ENCODE measurements at regions not wholly inside any gene's neighbourhood (a gene's known extent, or its start where the extent isn't known, plus 50 kb on each side); places are given as distances from the start of the nearest gene placed in this dataset.

DNA sequence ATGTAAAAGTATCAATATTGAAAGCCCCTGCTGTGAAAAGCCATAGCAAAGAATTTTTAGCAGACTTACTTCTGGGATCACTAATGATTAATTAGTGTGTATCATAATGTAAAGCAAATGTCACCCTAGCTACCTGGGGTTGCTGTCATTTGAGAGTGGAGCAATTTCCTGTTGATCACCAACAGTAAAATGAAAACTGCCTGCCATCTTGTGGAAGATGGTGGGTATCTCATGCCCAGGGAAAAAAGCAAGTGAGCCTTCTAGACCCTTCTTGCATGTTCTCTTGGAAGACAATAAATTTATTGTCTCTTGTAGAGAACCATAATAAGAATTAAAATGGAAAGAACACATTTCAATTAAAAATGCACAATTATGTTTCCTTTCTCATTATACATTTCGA lies 360.2 kb downstream of the ZIC3 start:
- Histone ChIP-seq H4K20me1 (ENCODE audit: control insufficient read depth, insufficient read depth, low read length, poor library complexity, severe bottlenecking) (no peaks in the 10 kb centered on the region), H3K4me1 (ENCODE audit: control insufficient read depth in 2 of 2, insufficient read depth in 2 of 2, low read length in 2 of 2) (no peaks in the 10 kb centered on the region), H3K36me3 (replicated peaks in 1 of 2; ENCODE audit: control extremely low read depth in 1 of 2, control insufficient read depth in 1 of 2, extremely low read depth in 1 of 2, insufficient read depth in 2 of 2, low read length in 1 of 2) (no peaks in the 10 kb centered on the region), H2AFZ (ENCODE audit: insufficient read depth, low read depth, low read length, poor library complexity, severe bottlenecking) (no peak overlapping the region), H3K27me3 (replicated peaks in 1 of 4; ENCODE audit: control extremely low read depth in 1 of 4, control insufficient read depth in 3 of 4, insufficient read depth in 4 of 4, low read length in 3 of 4) (no peaks in the 10 kb centered on the region), H3K9ac (ENCODE audit: low read length) (no peak overlapping the region), H3K27ac (ENCODE audit: low read length in 2 of 2) (no peak overlapping the region), H3K9me3 (ENCODE audit: control extremely low read depth in 1 of 3, control insufficient read depth in 2 of 3, insufficient read depth in 1 of 3, low read length in 2 of 3) (no peaks in the 10 kb centered on the region), H3K4me3 (ENCODE audit: control extremely low read depth in 1 of 5, extremely low read depth in 1 of 5, insufficient read depth in 1 of 5, low read depth in 2 of 5, low read length in 4 of 5) (no peak overlapping the region), H3K4me2 (replicated peaks; ENCODE audit: low read depth, low read length, poor library complexity, severe bottlenecking) (no peak overlapping the region), H3K79me2 (ENCODE audit: control insufficient read depth, insufficient read depth, low read length) (no peaks in the 10 kb centered on the region)
- ATAC-seq (ENCODE audit: low read depth): no peak
- Mint-ChIP-seq H3K27ac (no peak overlapping the region), H3K27me3 (no peaks in the 10 kb centered on the region), H3K4me1 (no peaks in the 10 kb centered on the region), H3K4me3 (no peak overlapping the region), H3K9me3 (ENCODE audit: insufficient read depth) (no peaks in the 10 kb centered on the region)
- intact Hi-C loops (cut with micrococcal nuclease): no loop called here
- DNase-seq: no peak
- ChIA-PET CTCF (no interaction called here), POLR2A (no interaction called here)
- TF ChIP-seq EZH2 (IDR thresholded peaks at IDR 0.05; ENCODE audit: borderline replicate concordance, insufficient read depth, low read depth, low read length, poor library complexity, severe bottlenecking): no peak
- TF ChIP-seq, protein P1, sequence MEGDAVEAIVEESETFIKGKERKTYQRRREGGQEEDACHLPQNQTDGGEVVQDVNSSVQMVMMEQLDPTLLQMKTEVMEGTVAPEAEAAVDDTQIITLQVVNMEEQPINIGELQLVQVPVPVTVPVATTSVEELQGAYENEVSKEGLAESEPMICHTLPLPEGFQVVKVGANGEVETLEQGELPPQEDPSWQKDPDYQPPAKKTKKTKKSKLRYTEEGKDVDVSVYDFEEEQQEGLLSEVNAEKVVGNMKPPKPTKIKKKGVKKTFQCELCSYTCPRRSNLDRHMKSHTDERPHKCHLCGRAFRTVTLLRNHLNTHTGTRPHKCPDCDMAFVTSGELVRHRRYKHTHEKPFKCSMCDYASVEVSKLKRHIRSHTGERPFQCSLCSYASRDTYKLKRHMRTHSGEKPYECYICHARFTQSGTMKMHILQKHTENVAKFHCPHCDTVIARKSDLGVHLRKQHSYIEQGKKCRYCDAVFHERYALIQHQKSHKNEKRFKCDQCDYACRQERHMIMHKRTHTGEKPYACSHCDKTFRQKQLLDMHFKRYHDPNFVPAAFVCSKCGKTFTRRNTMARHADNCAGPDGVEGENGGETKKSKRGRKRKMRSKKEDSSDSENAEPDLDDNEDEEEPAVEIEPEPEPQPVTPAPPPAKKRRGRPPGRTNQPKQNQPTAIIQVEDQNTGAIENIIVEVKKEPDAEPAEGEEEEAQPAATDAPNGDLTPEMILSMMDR (IDR thresholded peaks at IDR 0.05): no peak
- WGBS (ENCODE audit: insufficient coverage): no CpG with 5 or more reads among the region's 1 CpG

DNA sequence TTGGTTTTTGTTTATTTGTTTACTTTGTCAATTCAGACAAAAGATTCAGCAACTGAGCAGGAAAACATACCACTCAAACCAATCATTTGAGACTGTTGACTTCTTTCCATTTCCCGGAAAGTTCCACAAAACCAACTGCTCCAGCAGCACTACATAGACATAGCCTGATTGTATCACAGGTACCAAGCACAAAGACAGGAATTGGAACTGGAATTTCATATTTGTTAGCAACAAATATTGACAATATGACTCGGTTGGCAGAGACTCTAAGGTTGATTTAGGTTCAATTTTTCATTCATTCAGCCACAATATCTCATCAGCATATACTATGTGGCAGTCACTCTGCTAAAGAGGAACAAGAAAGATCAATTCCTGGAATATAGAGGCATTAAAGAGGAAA lies 364.0 kb downstream of the ZIC3 start:
- H3K27ac Mint-ChIP-seq: no peak overlapping the region
- WGBS (ENCODE audit: insufficient coverage): no CpG with 5 or more reads among the region's 2 CpGs
- Histone ChIP-seq H3K4me2 (replicated peaks; ENCODE audit: low read depth, low read length, poor library complexity, severe bottlenecking) (no peak overlapping the region), H4K20me1 (ENCODE audit: control insufficient read depth, insufficient read depth, low read length, poor library complexity, severe bottlenecking) (no peaks in the 10 kb centered on the region), H2AFZ (ENCODE audit: insufficient read depth, low read depth, low read length, poor library complexity, severe bottlenecking) (no peak overlapping the region), H3K4me3 (ENCODE audit: control extremely low read depth in 1 of 5, extremely low read depth in 1 of 5, insufficient read depth in 1 of 5, low read depth in 2 of 5, low read length in 4 of 5) (no peak overlapping the region), H3K9me3 (ENCODE audit: control extremely low read depth in 1 of 3, control insufficient read depth in 2 of 3, insufficient read depth in 1 of 3, low read length in 2 of 3) (peaks cover 0 to 1% (median 0%) of the 10 kb centered on the region in 3 donors), H3K4me1 (ENCODE audit: control insufficient read depth in 2 of 2, insufficient read depth in 2 of 2, low read length in 2 of 2) (no peaks in the 10 kb centered on the region), H3K27me3 (replicated peaks in 1 of 4; ENCODE audit: control extremely low read depth in 1 of 4, control insufficient read depth in 3 of 4, insufficient read depth in 4 of 4, low read length in 3 of 4) (no peaks in the 10 kb centered on the region), H3K36me3 (replicated peaks in 1 of 2; ENCODE audit: control extremely low read depth in 1 of 2, control insufficient read depth in 1 of 2, extremely low read depth in 1 of 2, insufficient read depth in 2 of 2, low read length in 1 of 2) (no peaks in the 10 kb centered on the region), H3K79me2 (ENCODE audit: control insufficient read depth, insufficient read depth, low read length) (no peaks in the 10 kb centered on the region), H3K9ac (ENCODE audit: low read length) (no peak overlapping the region), H3K27ac (ENCODE audit: low read length in 2 of 2) (no peak overlapping the region)
- TF ChIP-seq EZH2 (IDR thresholded peaks at IDR 0.05; ENCODE audit: borderline replicate concordance, insufficient read depth, low read depth, low read length, poor library complexity, severe bottlenecking): no peak
- TF ChIP-seq, protein P1 (IDR thresholded peaks at IDR 0.05): no peak
- ATAC-seq (ENCODE audit: low read depth) (no peak), DNase-seq (no peak)
- H3K27me3 Mint-ChIP-seq: no peaks in the 10 kb centered on the region
- no peaks in the 10 kb centered on the region for H3K9me3 Mint-ChIP-seq (ENCODE audit: insufficient read depth)
- POLR2A ChIA-PET: no interaction called here
- no peaks in the 10 kb centered on the region for H3K4me1 Mint-ChIP-seq
- CTCF ChIA-PET: no interaction called here
- intact Hi-C loops (cut with micrococcal nuclease): no loop called here
- H3K4me3 Mint-ChIP-seq: no peak overlapping the region
